ENCODE measurements at regions not wholly inside any gene's neighbourhood (a gene's known extent, or its start where the extent isn't known, plus 50 kb on each side); places are given as distances from the start of the nearest gene placed in this dataset.
"Not testable (repeated sequence)": the region's sequence is repeated elsewhere in the genome, so short reads cannot be mapped to it uniquely, and the experiment has no call there.

- Histone ChIP-seq H3K9ac (no peak overlapping the region), H3K4me2 (ENCODE audit: unreplicated experiment) (no peak overlapping the region), H3K4me1 (ENCODE audit: insufficient read depth) (no peaks in the 10 kb centered on the region), H3K27ac (no peak overlapping the region), H3K4me3 (no peak overlapping the region), H3K79me2 (ENCODE audit: insufficient read depth) (no peaks in the 10 kb centered on the region), H3K36me3 (ENCODE audit: low read depth) (no peaks in the 10 kb centered on the region), H2AFZ (no peak overlapping the region), H3F3A (ENCODE audit: insufficient read depth) (no peaks in the 10 kb centered on the region), H3K9me3 (ENCODE audit: low read depth) (no peaks in the 10 kb centered on the region), H4K20me1 (ENCODE audit: insufficient read depth) (no peaks in the 10 kb centered on the region), H3K9me2 (ENCODE audit: insufficient read depth) (no peaks in the 10 kb centered on the region), H3K27me3 (replicated peaks; ENCODE audit: insufficient read depth) (0 out of 2 replicates have a peak, but pooled peaks cover 12% of the 10 kb centered on the region)
- WGBS, 2 experiments (ENCODE audit: low coverage in 1 of 2, low lambda C conversion rate in 2 of 2, missing lambda C conversion rate in 2 of 2), result 36 to 44% methylated on average over 2 of the region's 2 CpGs
- in situ Hi-C loops (cut with MboI), result no loop called here
- DNase-seq, result no peak
- TF ChIP-seq EZH2 (IDR thresholded peaks at IDR 0.05; ENCODE audit: insufficient read depth, poor library complexity, severe bottlenecking) (no peak), EZH2phosphoT487 (IDR thresholded peaks at IDR 0.05; ENCODE audit: insufficient read depth, low read depth) (no peak)
Measured at GRCh38 chr7:83739527-83739926, 90.6 kb upstream of the SEMA3E start.

DNA sequence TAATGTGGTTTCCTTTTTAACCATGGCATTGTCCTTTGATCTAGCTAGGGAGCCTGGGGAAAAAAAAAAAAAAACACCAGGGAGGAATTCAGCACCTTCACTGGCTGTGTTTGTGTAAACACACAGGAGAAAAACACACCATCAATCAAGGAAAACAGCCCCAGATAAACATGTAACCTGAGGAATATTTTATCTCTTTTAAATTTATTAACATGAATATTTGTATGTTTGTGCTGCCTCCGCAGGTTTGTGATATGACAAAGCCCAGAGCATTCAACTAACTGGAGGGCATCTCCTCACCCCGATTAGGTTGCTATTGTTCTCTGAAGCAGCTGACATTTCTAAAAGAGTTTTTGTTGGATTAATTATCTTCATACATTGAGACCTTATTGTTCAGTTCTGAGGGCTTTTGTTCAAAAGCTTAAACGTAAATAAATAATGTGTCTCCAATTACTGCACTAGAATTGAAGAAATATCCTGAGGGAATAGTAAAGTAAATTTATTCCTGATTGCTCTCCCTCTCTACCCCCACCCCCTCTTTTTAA is 89.4 kb upstream of the SEMA3E start:
- in situ Hi-C loops (cut with MboI), result no loop called here
- no peak for DNase-seq

GRCh38 chr7:83732305-83732704 is 83.4 kb upstream of the SEMA3E start:
- H3F3A ChIP-seq (ENCODE audit: insufficient read depth), result no peaks in the 10 kb centered on the region
- no peaks in the 10 kb centered on the region for H3K27me3 ChIP-seq (replicated peaks; ENCODE audit: insufficient read depth)
- H4K20me1 ChIP-seq (ENCODE audit: insufficient read depth), result no peaks in the 10 kb centered on the region
- H3K4me2 ChIP-seq (ENCODE audit: unreplicated experiment), result no peak overlapping the region
- TF ChIP-seq EZH2phosphoT487 (IDR thresholded peaks at IDR 0.05; ENCODE audit: insufficient read depth, low read depth), result no peak
- TF ChIP-seq EZH2 (IDR thresholded peaks at IDR 0.05; ENCODE audit: insufficient read depth, poor library complexity, severe bottlenecking), result no peak
- H3K9me2 ChIP-seq (ENCODE audit: insufficient read depth), result no peaks in the 10 kb centered on the region
- H3K79me2 ChIP-seq (ENCODE audit: insufficient read depth), result no peaks in the 10 kb centered on the region
- in situ Hi-C loops (cut with MboI), result no loop called here
- H2AFZ ChIP-seq, result no peak overlapping the region
- 46 to 58% methylated on average over 3 of the region's 3 CpGs for WGBS, 2 experiments (ENCODE audit: low coverage in 1 of 2, low lambda C conversion rate in 2 of 2, missing lambda C conversion rate in 2 of 2)
- H3K4me1 ChIP-seq (ENCODE audit: insufficient read depth), result no peaks in the 10 kb centered on the region
- H3K27ac ChIP-seq, result no peak overlapping the region
- no peak overlapping the region for H3K9ac ChIP-seq
- no peaks in the 10 kb centered on the region for H3K9me3 ChIP-seq (ENCODE audit: low read depth)
- no peak for DNase-seq
- H3K4me3 ChIP-seq, result no peak overlapping the region
- no peaks in the 10 kb centered on the region for H3K36me3 ChIP-seq (ENCODE audit: low read depth)

More for the DNA sequence above, 89.4 kb upstream of the SEMA3E start:
- H2AFZ ChIP-seq, result no peak overlapping the region
- H3K27ac ChIP-seq, result no peak overlapping the region
- H3K27me3 ChIP-seq (replicated peaks; ENCODE audit: insufficient read depth), result 0 out of 2 replicates have a peak, but pooled peaks cover 12% of the 10 kb centered on the region
- no peaks in the 10 kb centered on the region for H3K79me2 ChIP-seq (ENCODE audit: insufficient read depth)
- TF ChIP-seq EZH2phosphoT487 (IDR thresholded peaks at IDR 0.05; ENCODE audit: insufficient read depth, low read depth), result no peak
- no peak for TF ChIP-seq EZH2 (IDR thresholded peaks at IDR 0.05; ENCODE audit: insufficient read depth, poor library complexity, severe bottlenecking)
- no peaks in the 10 kb centered on the region for H3K9me3 ChIP-seq (ENCODE audit: low read depth)
- no peak overlapping the region for H3K9ac ChIP-seq
- no peaks in the 10 kb centered on the region for H4K20me1 ChIP-seq (ENCODE audit: insufficient read depth)
- H3K36me3 ChIP-seq (ENCODE audit: low read depth), result no peaks in the 10 kb centered on the region
- no peak overlapping the region for H3K4me2 ChIP-seq (ENCODE audit: unreplicated experiment)
- H3F3A ChIP-seq (ENCODE audit: insufficient read depth), result no peaks in the 10 kb centered on the region
- no peak overlapping the region for H3K4me3 ChIP-seq
- H3K4me1 ChIP-seq (ENCODE audit: insufficient read depth), result no peaks in the 10 kb centered on the region
- 20 to 33% methylated on average over 3 of the region's 3 CpGs for WGBS, 2 experiments (ENCODE audit: low coverage in 1 of 2, low lambda C conversion rate in 2 of 2, missing lambda C conversion rate in 2 of 2)
- H3K9me2 ChIP-seq (ENCODE audit: insufficient read depth), result no peaks in the 10 kb centered on the region

DNA sequence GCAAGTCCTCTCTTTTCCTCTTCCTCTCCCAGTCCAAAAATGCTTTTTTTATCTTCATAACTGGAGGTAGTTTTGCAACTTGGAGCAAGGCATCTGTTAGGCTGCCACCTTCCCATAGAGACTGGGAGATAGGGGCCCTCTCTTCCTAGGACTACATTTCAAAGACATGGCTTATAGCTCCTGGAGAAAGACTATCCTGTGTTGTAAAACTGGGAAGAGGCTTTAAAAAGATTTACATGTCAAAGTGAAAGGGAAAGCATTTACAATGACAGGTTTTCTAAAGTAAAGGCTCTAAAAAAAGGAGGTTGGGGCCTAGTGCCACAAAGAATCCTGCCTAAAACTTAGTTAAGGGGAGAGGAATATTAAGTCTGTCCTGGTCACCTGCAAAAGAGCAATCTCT is 82.2 kb upstream of the SEMA3E start:
- Histone ChIP-seq H3K27ac (no peak overlapping the region), H3K79me2 (ENCODE audit: insufficient read depth) (no peaks in the 10 kb centered on the region), H3K4me2 (ENCODE audit: unreplicated experiment) (no peak overlapping the region), H3F3A (ENCODE audit: insufficient read depth) (no peaks in the 10 kb centered on the region), H3K9me3 (ENCODE audit: low read depth) (no peaks in the 10 kb centered on the region), H2AFZ (no peak overlapping the region), H3K36me3 (ENCODE audit: low read depth) (no peaks in the 10 kb centered on the region), H3K4me3 (no peak overlapping the region), H3K9ac (no peak overlapping the region), H3K27me3 (replicated peaks; ENCODE audit: insufficient read depth) (no peaks in the 10 kb centered on the region), H3K9me2 (ENCODE audit: insufficient read depth) (no peaks in the 10 kb centered on the region), H3K4me1 (ENCODE audit: insufficient read depth) (no peaks in the 10 kb centered on the region), H4K20me1 (ENCODE audit: insufficient read depth) (no peaks in the 10 kb centered on the region)
- in situ Hi-C loops (cut with MboI), result no loop called here
- DNase-seq, result no peak
- no peak for TF ChIP-seq EZH2 (IDR thresholded peaks at IDR 0.05; ENCODE audit: insufficient read depth, poor library complexity, severe bottlenecking)
- TF ChIP-seq EZH2phosphoT487 (IDR thresholded peaks at IDR 0.05; ENCODE audit: insufficient read depth, low read depth), result no peak

DNA sequence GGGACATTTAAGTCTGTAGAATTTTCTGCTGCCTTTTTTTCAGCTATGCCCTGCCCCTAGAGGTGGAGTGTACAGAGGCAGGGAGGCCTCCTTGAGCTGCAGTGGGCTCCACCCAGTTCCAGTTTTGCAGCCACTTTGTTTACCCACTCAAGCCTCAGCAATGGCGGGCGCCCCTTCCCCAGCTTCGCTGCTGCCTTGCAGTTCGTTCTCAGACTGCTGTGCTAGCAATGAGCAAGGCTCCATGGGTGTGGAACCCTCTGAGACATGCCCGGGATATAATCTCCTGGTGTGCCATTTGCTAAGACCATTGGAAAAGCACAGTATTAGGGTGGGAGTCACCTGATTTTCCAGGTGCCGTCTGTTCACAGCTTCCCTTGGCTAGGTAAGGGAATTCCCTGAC is 68.0 kb upstream of the SEMA3E start:
- H3K4me2 ChIP-seq (ENCODE audit: unreplicated experiment); H3K4me1 ChIP-seq (ENCODE audit: insufficient read depth); H2AFZ ChIP-seq; DNase-seq; H3K27me3 ChIP-seq (replicated peaks; ENCODE audit: insufficient read depth); H3K36me3 ChIP-seq (ENCODE audit: low read depth); H3F3A ChIP-seq (ENCODE audit: insufficient read depth); H3K4me3 ChIP-seq; H4K20me1 ChIP-seq (ENCODE audit: insufficient read depth); H3K27ac ChIP-seq; H3K79me2 ChIP-seq (ENCODE audit: insufficient read depth); H3K9ac ChIP-seq; H3K9me3 ChIP-seq (ENCODE audit: low read depth); in situ Hi-C loops (cut with MboI); H3K9me2 ChIP-seq (ENCODE audit: insufficient read depth): not testable (repeated sequence)
- 60 to 71% methylated on average over 6 of the region's 6 CpGs for WGBS, 2 experiments (ENCODE audit: low coverage in 1 of 2, low lambda C conversion rate in 2 of 2, missing lambda C conversion rate in 2 of 2)
